Coronary artery (tissue), 2 donors: ENCODE measurements at regions not wholly inside any gene's neighbourhood (a gene's known extent, or its start where the extent isn't known, plus 50 kb on each side); places are given as distances from the start of the nearest gene placed in this dataset.

Experiments
- DNase-seq: peaks from one replicate; pipeline ENCODE4 v3.0.0-alpha.2; 2017; ENCODE audit warnings: low spot score
- H3K27ac ChIP-seq, 2 donors: fragments of 200-600 bp; sonication (generic); one replicate each; pipeline ENCODE4 v1.5.1; 2016 to 2019
- H3K4me3 ChIP-seq: fragments of 200-600 bp; sonication (generic); 2 replicates; pipeline ENCODE4 v1.5.1; 2016; ENCODE audit warnings: mild to moderate bottlenecking, moderate library complexity
- CTCF ChIP-seq: fragments of 200-600 bp; sonication (generic); IDR thresholded peaks from one replicate; pipeline ENCODE4 v1.5.1; 2019; ENCODE audit warnings: antibody characterized with exemption

GRCh38 chr11:32172041-32172847, 81.4 kb downstream of the RCN1 start:
- Histone ChIP-seq H3K4me3 (peak overlapping the region; percentile 61), H3K27ac (no peak overlapping the region)
- no peak for TF ChIP-seq CTCF
- DNase-seq = peak; percentile 36

- Histone ChIP-seq H3K4me3 (peak overlapping the region; percentile 61), H3K27ac (no peak overlapping the region)
- DNase-seq = peak; percentile 73
Observed at GRCh38 chr11:32172848-32173834, 82.3 kb downstream of the RCN1 start.

GRCh38 chr11:32173977-32174376, 83.1 kb downstream of the RCN1 start:
- Histone ChIP-seq H3K27ac (no peak overlapping the region), H3K4me3 (no peak overlapping the region)
- no peak for DNase-seq
- TF ChIP-seq CTCF = no peak

More at GRCh38 chr11:32172848-32173834, 82.3 kb downstream of the RCN1 start:
- TF ChIP-seq CTCF = peak; percentile 70

GRCh38 chr11:32176223-32176934, 85.5 kb downstream of the RCN1 start:
- peak; percentile 69 for TF ChIP-seq CTCF
- DNase-seq = peak; percentile 80
- Histone ChIP-seq H3K27ac (no peak overlapping the region), H3K4me3 (no peak overlapping the region)

- H3K4me3 ChIP-seq = no peak overlapping the region
Observed at GRCh38 chr11:32178692-32179091, 87.8 kb downstream of the RCN1 start.

More at GRCh38 chr11:32178692-32179091, 87.8 kb downstream of the RCN1 start:
- TF ChIP-seq CTCF = no peak
- H3K27ac ChIP-seq = no peak overlapping the region
- peak; percentile 50 for DNase-seq
